PC-9 (cell line): ENCODE measurements at regions not wholly inside any gene's neighbourhood (a gene's known extent, or its start where the extent isn't known, plus 50 kb on each side); places are given as distances from the start of the nearest gene placed in this dataset.

Source experiments
- BruUV-seq: library from RNA; stranded (reverse); fragments of 400-500 nt; replicated peaks from 2 replicates; lab custom pipeline; 2021; lab: Mats Ljungman, UMichigan
- CTCF ChIA-PET: fragments of 300-600 bp; sonication (Branson Sonifier 250); formaldehyde crosslinking; loops from one replicate; lab custom pipeline; 2022; ENCODE audit warnings: antibody characterized with exemption; lab: Charles Lee
- POLR2A ChIA-PET: fragments of 300-600 bp; sonication (Branson Sonifier 250); formaldehyde crosslinking; loops from one replicate; lab custom pipeline; 2022; ENCODE audit warnings: antibody characterized with exemption; ENCODE audit not compliant: unreplicated experiment; lab: Charles Lee
- DNase-seq, 2 experiments: peaks; one replicate each; pipeline versions ENCODE4 v3.0.0 to v3.0.0-alpha.2; 2015 to 2022; ENCODE audit warnings: mixed read lengths in 1 of 2
- H2AFZ ChIP-seq: fragments of 200-600 bp; sonication (generic); 2 replicates; pipeline ENCODE4 v1.8.1; 2017; ENCODE audit warnings: antibody characterized with exemption
- H3F3A ChIP-seq: fragments of 200-600 bp; sonication (generic); 2 replicates; pipeline ENCODE4 v1.8.1; 2017; ENCODE audit warnings: antibody characterized with exemption, mild to moderate bottlenecking, low read depth; ENCODE audit not compliant: insufficient read depth
- H3K27ac ChIP-seq: fragments of 200-600 bp; sonication (generic); 2 replicates; pipeline ENCODE4 v1.6.1; 2016; ENCODE audit warnings: mixed run types
- H3K27me3 ChIP-seq: fragments of 200-600 bp; sonication (generic); 2 replicates; pipeline ENCODE4 v1.6.1; 2016; ENCODE audit warnings: low read depth, mixed run types; ENCODE audit not compliant: insufficient read depth
- H3K36me3 ChIP-seq: fragments of 200-600 bp; sonication (generic); 2 replicates; pipeline ENCODE4 v1.6.1; 2016; ENCODE audit warnings: low read depth, mixed run types
- H3K4me1 ChIP-seq: fragments of 200-600 bp; sonication (generic); replicated peaks from 2 replicates; pipeline ENCODE4 v1.6.1; 2016; ENCODE audit warnings: mixed run types; ENCODE audit not compliant: insufficient read depth
- H3K4me2 ChIP-seq: fragments of 200-600 bp; sonication (generic); 2 replicates; pipeline ENCODE4 v1.6.1; 2017; ENCODE audit warnings: mixed run types
- H3K4me3 ChIP-seq: fragments of 200-600 bp; sonication (generic); 2 replicates; pipeline ENCODE4 v1.6.1; 2016; ENCODE audit warnings: mixed run types
- H3K79me2 ChIP-seq: fragments of 200-600 bp; sonication (generic); 2 replicates; pipeline ENCODE4 v1.6.1; 2017; ENCODE audit warnings: low read depth, mixed run types
- H3K9me2 ChIP-seq: fragments of 200-600 bp; sonication (generic); 2 replicates; pipeline ENCODE4 v1.8.1; 2017; ENCODE audit warnings: mild to moderate bottlenecking; ENCODE audit not compliant: insufficient read depth
- H3K9me3 ChIP-seq: fragments of 200-600 bp; sonication (generic); 2 replicates; pipeline ENCODE4 v1.8.1; 2016; ENCODE audit warnings: low read depth; ENCODE audit not compliant: insufficient read depth
- H4K20me1 ChIP-seq: fragments of 200-600 bp; sonication (generic); 2 replicates; pipeline ENCODE4 v1.8.1; 2017; ENCODE audit not compliant: insufficient read depth
- CTCF ChIP-seq: fragments of 200-600 bp; sonication (generic); conservative IDR thresholded peaks from 2 replicates; pipeline ENCODE4 v1.6.1; 2017; ENCODE audit warnings: mixed run types, antibody characterized with exemption, mild to moderate bottlenecking, moderate library complexity
- EZH2 ChIP-seq: fragments of 200-600 bp; sonication (generic); IDR thresholded peaks from 2 replicates; pipeline ENCODE4 v1.8.0; 2017; ENCODE audit warnings: antibody characterized with exemption, low read depth
- intact Hi-C: fragments of 100-400 bp; cut with micrococcal nuclease; formaldehyde crosslinking; loops from one replicate; pipeline ENCODE4 v1.10.0; 2022; ENCODE audit not compliant: unreplicated experiment

GRCh38 chr1:98417820-98418219, 243.7 kb upstream of the SNX7 start:
- ChIA-PET POLR2A (no interaction called here), CTCF (no interaction called here)
- H3K9me2 ChIP-seq = no peaks in the 10 kb centered on the region
- no TSS peak for BruUV-seq
- no peak for DNase-seq
- intact Hi-C loops = no loop called here
- H3K4me3 ChIP-seq = no peak overlapping the region
- 0 out of 2 replicates have a peak, but pooled peaks cover 5% of the 10 kb centered on the region for H3K9me3 ChIP-seq
- H2AFZ ChIP-seq = peak overlapping the region; percentile 8; the same call in 1 of the 2 replicates
- H4K20me1 ChIP-seq = no peaks in the 10 kb centered on the region
- peaks cover 5% of the 10 kb centered on the region; the same call in 1 of the 2 replicates for H3K4me1 ChIP-seq
- H3K27ac ChIP-seq = no peak overlapping the region
- no peak for TF ChIP-seq CTCF
- no peak for TF ChIP-seq EZH2
- H3F3A ChIP-seq = no peaks in the 10 kb centered on the region
- H3K4me2 ChIP-seq = no peak overlapping the region
- no peaks in the 10 kb centered on the region for H3K27me3 ChIP-seq
- H3K36me3 ChIP-seq = no peaks in the 10 kb centered on the region
- no peaks in the 10 kb centered on the region for H3K79me2 ChIP-seq

- no peak overlapping the region for H3K4me2 ChIP-seq
- no peaks in the 10 kb centered on the region for H3K36me3 ChIP-seq
- no peak for DNase-seq
- no TSS peak for BruUV-seq
- 0 out of 2 replicates have a peak, but pooled peaks cover 6% of the 10 kb centered on the region for H3K4me1 ChIP-seq
- no peaks in the 10 kb centered on the region for H3F3A ChIP-seq
- H3K9me2 ChIP-seq = no peaks in the 10 kb centered on the region
- no peak overlapping the region for H3K27ac ChIP-seq
- no peak overlapping the region for H3K4me3 ChIP-seq
- CTCF ChIA-PET = no interaction called here
- no peak for TF ChIP-seq CTCF
- no peak for TF ChIP-seq EZH2
- POLR2A ChIA-PET = no interaction called here
- intact Hi-C loops = no loop called here
- no peaks in the 10 kb centered on the region for H3K27me3 ChIP-seq
- H3K9me3 ChIP-seq = no peaks in the 10 kb centered on the region; the same call in none of the 2 replicates
- H3K79me2 ChIP-seq = no peaks in the 10 kb centered on the region
- H4K20me1 ChIP-seq = no peaks in the 10 kb centered on the region
- no peak overlapping the region for H2AFZ ChIP-seq
Measured at GRCh38 chr1:98410082-98410481, 251.4 kb upstream of the SNX7 start.

- H3K9me3 ChIP-seq = no peaks in the 10 kb centered on the region
- intact Hi-C loops = no loop called here
- no peak overlapping the region for H3K4me3 ChIP-seq
- TF ChIP-seq EZH2 = no peak
- no peak for TF ChIP-seq CTCF
- POLR2A ChIA-PET = no interaction called here
- no peak for DNase-seq
- peak overlapping the region; percentile 41; the same call in 1 of the 2 replicates for H2AFZ ChIP-seq
- H3K4me1 ChIP-seq = 0 out of 2 replicates have a peak, but pooled peaks cover 7% of the 10 kb centered on the region
- no peaks in the 10 kb centered on the region for H3F3A ChIP-seq
- H3K27ac ChIP-seq = no peak overlapping the region
- CTCF ChIA-PET = no interaction called here
- H4K20me1 ChIP-seq = no peaks in the 10 kb centered on the region
- H3K27me3 ChIP-seq = no peaks in the 10 kb centered on the region
- no peak overlapping the region for H3K4me2 ChIP-seq
- H3K36me3 ChIP-seq = no peaks in the 10 kb centered on the region
- no peaks in the 10 kb centered on the region for H3K79me2 ChIP-seq
- BruUV-seq = no TSS peak
- no peaks in the 10 kb centered on the region for H3K9me2 ChIP-seq
Measured at GRCh38 chr1:98406352-98407088, 255.0 kb upstream of the SNX7 start.
